ENCODE measurements at regions not wholly inside any gene's neighbourhood (a gene's known extent, or its start where the extent isn't known, plus 50 kb on each side); places are given as distances from the start of the nearest gene placed in this dataset.

DNA sequence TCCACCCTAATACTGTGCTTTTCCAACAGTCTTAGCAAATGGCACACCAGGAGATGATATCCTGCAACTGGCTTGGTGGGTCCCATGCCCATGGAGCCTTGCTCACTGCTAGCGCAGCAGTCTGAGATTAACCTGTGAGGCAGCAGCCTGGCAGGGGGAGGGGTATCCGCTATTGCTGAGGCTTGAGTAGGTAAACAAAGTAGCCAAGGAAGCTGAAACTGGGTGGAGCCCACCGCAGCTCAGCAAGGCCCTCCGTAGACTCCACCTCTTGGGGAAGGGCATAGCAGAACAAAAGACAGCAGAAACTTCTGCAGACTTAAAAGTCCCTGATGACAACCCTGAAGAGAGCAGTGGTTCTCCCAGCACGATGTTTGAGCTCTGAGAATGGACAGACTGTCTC lies 399.0 kb downstream of the CCSER2 start:
- in situ Hi-C loops (cut with MboI; ENCODE audit: low sequenced_read_pairs) = no loop called here
- WGBS, 2 experiments (ENCODE audit: extremely low coverage in 2 of 2, insufficient read length in 1 of 2) = 55% methylated on average over 4 of the region's 5 CpGs; no CpG with 5 or more reads in 1 of the 2 experiments
- no TSS peak for BruUV-seq (replicated peaks)

More for the DNA sequence above, 399.0 kb downstream of the CCSER2 start:
- Histone ChIP-seq H3K27me3 (ENCODE audit: control insufficient read depth, insufficient read depth, low read length) (no peaks in the 10 kb centered on the region), H2AK5ac (ENCODE audit: low read depth, low read length) (no peak overlapping the region), H2AK9ac (replicated peaks; ENCODE audit: low read depth, low read length, poor library complexity) (no peak overlapping the region), H3K14ac (replicated peaks; ENCODE audit: low read depth, low read length) (no peak overlapping the region), H4K91ac (ENCODE audit: insufficient read depth, low read depth, low read length) (no peak overlapping the region), H2BK20ac (ENCODE audit: low read depth, low read length) (no peak overlapping the region), H3K79me1 (ENCODE audit: low read depth in 1 of 2, low read length in 2 of 2) (no peaks in the 10 kb centered on the region), H3K36me3 (ENCODE audit: control insufficient read depth, insufficient read depth, low read length) (no peaks in the 10 kb centered on the region), H3K9ac (ENCODE audit: low read depth, low read length) (no peak overlapping the region), H3K18ac (ENCODE audit: low read depth, low read length) (no peak overlapping the region), H2BK5ac (ENCODE audit: low read depth, low read length, poor library complexity, severe bottlenecking) (no peak overlapping the region), H4K8ac (ENCODE audit: low read depth in 2 of 2, low read length in 2 of 2) (no peak overlapping the region), H3K23ac (ENCODE audit: low read depth, low read length) (no peak overlapping the region), H3K9me3 (ENCODE audit: control insufficient read depth, insufficient read depth, low read length) (peaks cover 3% of the 10 kb centered on the region; the same call in 1 of the 2 replicates), H3K56ac (ENCODE audit: extremely low read depth, insufficient read depth, low read length) (no peak overlapping the region), H3K9me1 (ENCODE audit: insufficient read depth, low read length) (no peaks in the 10 kb centered on the region), H2BK15ac (ENCODE audit: low read depth, low read length) (no peak overlapping the region), H3K4me3 (ENCODE audit: insufficient read depth, low read depth, low read length) (no peak overlapping the region), H3K4me2 (ENCODE audit: low read depth, low read length) (no peak overlapping the region), H4K20me1 (ENCODE audit: insufficient read depth, low read length) (no peaks in the 10 kb centered on the region), H2AFZ (replicated peaks; ENCODE audit: low read length, poor library complexity) (no peak overlapping the region), H3K4ac (ENCODE audit: low read depth, low read length) (no peak overlapping the region), H3K27ac (ENCODE audit: insufficient read depth, low read length) (no peak overlapping the region), H3K4me1 (ENCODE audit: control insufficient read depth, insufficient read depth, low read length) (no peaks in the 10 kb centered on the region), H4K5ac (ENCODE audit: low read depth, low read length) (no peak overlapping the region), H2BK120ac (ENCODE audit: low read depth, low read length) (no peak overlapping the region)
- no peak for DNase-seq
- intact Hi-C loops (cut with micrococcal nuclease) (no loop called here), dilution Hi-C loops (cut with HindIII; ENCODE audit: low sequenced_read_pairs, unreplicated experiment) (no loop called here)
- no peak for ATAC-seq (ENCODE audit: low read depth)
- POLR2A ChIA-PET (ENCODE audit: unreplicated experiment) = no interaction called here
- CTCF ChIA-PET = no interaction called here
- no peak for TF ChIP-seq RCOR1 (IDR thresholded peaks at IDR 0.05; ENCODE audit: insufficient replicate concordance, low read length)
- TF ChIP-seq CEBPB (IDR thresholded peaks at IDR 0.05; ENCODE audit: low read depth, low read length) = no peak
- TF ChIP-seq RAD21 (IDR thresholded peaks at IDR 0.05; ENCODE audit: low read length) = no peak
- no peak for TF ChIP-seq SMC3 (IDR thresholded peaks at IDR 0.05; ENCODE audit: low read depth, low read length)
- TF ChIP-seq MXI1 (IDR thresholded peaks at IDR 0.05; ENCODE audit: borderline replicate concordance, low read depth, low read length) = no peak
- no peak for TF ChIP-seq USF2 (IDR thresholded peaks at IDR 0.05; ENCODE audit: low read depth, low read length)
- TF ChIP-seq, protein P1, sequence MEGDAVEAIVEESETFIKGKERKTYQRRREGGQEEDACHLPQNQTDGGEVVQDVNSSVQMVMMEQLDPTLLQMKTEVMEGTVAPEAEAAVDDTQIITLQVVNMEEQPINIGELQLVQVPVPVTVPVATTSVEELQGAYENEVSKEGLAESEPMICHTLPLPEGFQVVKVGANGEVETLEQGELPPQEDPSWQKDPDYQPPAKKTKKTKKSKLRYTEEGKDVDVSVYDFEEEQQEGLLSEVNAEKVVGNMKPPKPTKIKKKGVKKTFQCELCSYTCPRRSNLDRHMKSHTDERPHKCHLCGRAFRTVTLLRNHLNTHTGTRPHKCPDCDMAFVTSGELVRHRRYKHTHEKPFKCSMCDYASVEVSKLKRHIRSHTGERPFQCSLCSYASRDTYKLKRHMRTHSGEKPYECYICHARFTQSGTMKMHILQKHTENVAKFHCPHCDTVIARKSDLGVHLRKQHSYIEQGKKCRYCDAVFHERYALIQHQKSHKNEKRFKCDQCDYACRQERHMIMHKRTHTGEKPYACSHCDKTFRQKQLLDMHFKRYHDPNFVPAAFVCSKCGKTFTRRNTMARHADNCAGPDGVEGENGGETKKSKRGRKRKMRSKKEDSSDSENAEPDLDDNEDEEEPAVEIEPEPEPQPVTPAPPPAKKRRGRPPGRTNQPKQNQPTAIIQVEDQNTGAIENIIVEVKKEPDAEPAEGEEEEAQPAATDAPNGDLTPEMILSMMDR (conservative IDR thresholded peaks at IDR 0.05; ENCODE audit: low read depth, low read length) = no peak
- no peak for TF ChIP-seq BHLHE40 (IDR thresholded peaks at IDR 0.05; ENCODE audit: low read depth, low read length)
- no peak for TF ChIP-seq MAZ (IDR thresholded peaks at IDR 0.05; ENCODE audit: borderline replicate concordance, low read depth, low read length)
- TF ChIP-seq ELK1 (IDR thresholded peaks at IDR 0.05; ENCODE audit: borderline replicate concordance, low read depth, low read length) = no peak
- no peak for TF ChIP-seq CHD1 (IDR thresholded peaks at IDR 0.05; ENCODE audit: low read depth, low read length)
- no peak for TF ChIP-seq POLR2A (IDR thresholded peaks at IDR 0.05; ENCODE audit: low read depth, low read length)
- TF ChIP-seq RFX5 (IDR thresholded peaks at IDR 0.05; ENCODE audit: low read depth, low read length) = no peak
- no peak for TF ChIP-seq NFE2L2 (IDR thresholded peaks at IDR 0.05; ENCODE audit: low read depth, low read length)
- TF ChIP-seq MAFK (IDR thresholded peaks at IDR 0.05; ENCODE audit: low read depth, low read length) = no peak
